SK-N-SH treated with all-trans-retinoic acid at 6 μM for 48 hours (cell line): ENCODE measurements at regions not wholly inside any gene's neighbourhood (a gene's known extent, or its start where the extent isn't known, plus 50 kb on each side); places are given as distances from the start of the nearest gene placed in this dataset.
A peak's percentile ranks its signal among the peaks of the same experiment; 100 is the strongest.

ENCODE experiments used
- ATAC-seq: fragments of 200-7000 bp; cut with Tn5 transposase; 3 replicates; pipeline ENCODE4 v1.9.1; 2020; ENCODE audit warnings: mild to moderate bottlenecking, moderate library complexity
- ARNTL ChIP-seq: fragments of 450-650 bp; formaldehyde crosslinking; IDR thresholded peaks from 2 replicates; pipeline ENCODE4 v1.5.0; 2020; ENCODE audit warnings: low read depth, mild to moderate bottlenecking, moderate library complexity, borderline replicate concordance
- BACH2 ChIP-seq: fragments of 250-450 bp; sonication (Bioruptor Pico); IDR thresholded peaks from 2 replicates; pipeline ENCODE4 v1.9.0; 2021; ENCODE audit warnings: mild to moderate bottlenecking, borderline replicate concordance
- ESRRG ChIP-seq: fragments of 250-450 bp; sonication (Bioruptor Pico); IDR thresholded peaks from 2 replicates; pipeline ENCODE4 v1.6.1; 2021; ENCODE audit warnings: mild to moderate bottlenecking
- GLIS3 ChIP-seq: fragments of 250-450 bp; sonication (Bioruptor Pico); IDR thresholded peaks from 2 replicates; pipeline ENCODE4 v1.5.0; 2020; ENCODE audit warnings: mild to moderate bottlenecking, moderate library complexity
- OSR1 ChIP-seq: fragments of 250-450 bp; sonication (Bioruptor Pico); IDR thresholded peaks from 2 replicates; pipeline ENCODE4 v1.8.0; 2022; ENCODE audit warnings: moderate library complexity, mild to moderate bottlenecking, inconsistent platforms
- PPARA ChIP-seq: fragments of 250-450 bp; sonication (Bioruptor Pico); IDR thresholded peaks from 2 replicates; pipeline ENCODE4 v1.5.0; 2020; ENCODE audit warnings: mild to moderate bottlenecking, borderline replicate concordance
- RARB ChIP-seq: fragments of 250-450 bp; sonication (Bioruptor Pico); IDR thresholded peaks from 2 replicates; pipeline ENCODE4 v1.8.0; 2021; ENCODE audit warnings: mild to moderate bottlenecking, moderate library complexity
- TCF4 ChIP-seq: fragments of 250-450 bp; sonication (Bioruptor Pico); IDR thresholded peaks from 2 replicates; pipeline ENCODE4 v1.8.0; 2021; ENCODE audit warnings: mild to moderate bottlenecking, moderate library complexity, borderline replicate concordance
- TOX ChIP-seq: fragments of 250-450 bp; sonication (Bioruptor Pico); IDR thresholded peaks from 2 replicates; pipeline ENCODE4 v1.8.0; 2021; ENCODE audit warnings: mild to moderate bottlenecking, moderate library complexity, borderline replicate concordance
- ZC3H10 ChIP-seq: fragments of 250-450 bp; sonication (Bioruptor Pico); IDR thresholded peaks from 2 replicates; pipeline ENCODE4 v1.5.1; 2021; ENCODE audit warnings: mild to moderate bottlenecking, moderate library complexity
- ZFP3 ChIP-seq: fragments of 250-450 bp; sonication (Bioruptor Pico); IDR thresholded peaks from 2 replicates; pipeline ENCODE4 v1.5.0; 2020; ENCODE audit warnings: mild to moderate bottlenecking, moderate library complexity
- ZNF565 ChIP-seq: fragments of 450-650 bp; formaldehyde crosslinking; conservative IDR thresholded peaks from 2 replicates; pipeline ENCODE4 v1.5.0; 2020; ENCODE audit warnings: low read depth, mild to moderate bottlenecking, moderate library complexity
- ZNF70 ChIP-seq: fragments of 450-650 bp; formaldehyde crosslinking; IDR thresholded peaks from 2 replicates; pipeline ENCODE4 v1.5.0; 2020; ENCODE audit warnings: mild to moderate bottlenecking, moderate library complexity
- ZNF8 ChIP-seq: fragments of 450-650 bp; formaldehyde crosslinking; IDR thresholded peaks from 2 replicates; pipeline ENCODE4 v1.5.0; 2020; ENCODE audit warnings: mild to moderate bottlenecking, moderate library complexity
- TF ChIP-seq, protein P1 (sequence below): fragments of 250-450 bp; sonication (Bioruptor Pico); IDR thresholded peaks from 2 replicates; pipeline ENCODE4 v1.8.0; 2020; ENCODE audit warnings: mild to moderate bottlenecking, moderate library complexity, borderline replicate concordance
- TF ChIP-seq, protein P2 (sequence below): fragments of 250-450 bp; sonication (Bioruptor Pico); IDR thresholded peaks from 2 replicates; pipeline ENCODE4 v1.8.0; 2021; ENCODE audit warnings: low read depth, mild to moderate bottlenecking, moderate library complexity, borderline replicate concordance
- TF ChIP-seq, protein P3 (sequence below): fragments of 250-450 bp; sonication (Bioruptor Pico); IDR thresholded peaks from 2 replicates; pipeline ENCODE4 v1.5.1; 2021; ENCODE audit warnings: mild to moderate bottlenecking, moderate library complexity
- TF ChIP-seq, protein P4 (sequence below): fragments of 250-450 bp; sonication (Bioruptor Pico); IDR thresholded peaks from 2 replicates; pipeline ENCODE4 v1.5.0; 2020; ENCODE audit warnings: mild to moderate bottlenecking, moderate library complexity
- TF ChIP-seq, protein P5 (sequence below): fragments of 250-450 bp; sonication (Bioruptor Pico); IDR thresholded peaks from 2 replicates; pipeline ENCODE4 v1.5.1; 2020; ENCODE audit warnings: low read depth, mild to moderate bottlenecking, moderate library complexity

DNA sequence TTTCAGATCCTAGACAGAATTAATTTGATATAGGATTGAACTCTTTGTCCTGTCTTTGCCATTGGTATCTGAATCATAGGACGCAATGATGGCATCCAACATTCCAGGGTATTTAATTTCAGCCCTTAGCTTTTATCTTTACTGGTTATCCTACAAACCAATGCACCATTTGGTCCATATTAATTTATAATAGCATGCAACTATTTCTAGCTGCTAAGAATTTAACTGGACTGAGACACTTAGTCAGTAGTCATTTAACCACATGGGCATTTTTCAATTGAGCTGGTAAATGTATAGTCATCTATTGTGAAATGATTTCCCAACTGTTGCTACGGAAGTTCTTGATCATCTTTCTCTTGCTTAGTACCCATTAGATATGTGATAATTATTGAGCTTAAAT is 141.1 kb downstream of the CD164 start:
- ATAC-seq, result peak; percentile 58

DNA sequence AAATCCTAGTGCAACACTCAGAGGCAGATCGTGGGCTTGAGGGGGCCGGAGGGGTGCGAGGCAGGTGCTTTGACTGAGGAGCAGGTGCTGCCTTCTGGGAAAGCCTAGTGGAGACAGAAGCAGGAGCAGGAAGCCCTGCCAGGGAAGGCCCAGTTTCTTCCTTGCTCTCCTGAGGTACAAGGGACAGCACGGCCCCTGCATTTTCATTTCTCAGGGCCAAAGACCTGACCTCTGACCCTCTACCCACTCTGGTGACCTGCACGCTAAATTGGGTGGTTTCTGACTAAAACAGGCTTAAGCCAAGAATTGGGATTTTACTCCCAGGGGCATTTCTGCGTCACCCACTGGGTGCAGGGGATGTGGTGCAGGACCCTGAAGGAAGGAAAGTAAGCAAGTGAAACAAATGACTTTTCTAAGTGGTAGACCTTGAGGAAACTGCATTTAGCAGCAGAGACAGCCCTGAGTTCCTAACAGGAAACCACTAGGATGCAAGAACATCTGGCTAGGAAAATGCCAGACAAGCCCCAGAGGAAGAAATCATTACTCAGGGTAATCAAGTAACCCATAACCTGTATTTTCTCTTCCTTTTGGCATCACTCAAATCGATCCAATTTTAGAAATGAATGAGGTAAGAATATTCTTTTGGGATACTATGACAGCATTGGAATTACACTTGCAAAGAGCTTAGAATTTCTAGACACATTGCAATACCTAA is 141.7 kb downstream of the CD164 start:
- no peak for TF ChIP-seq RARB (CRISPR knock-in tag)
- no peak for TF ChIP-seq ZFP3
- TF ChIP-seq ARNTL (CRISPR knock-in tag), result no peak
- no peak for TF ChIP-seq ZNF8 (CRISPR knock-in tag)
- TF ChIP-seq PPARA (CRISPR knock-in tag), result no peak
- no peak for TF ChIP-seq GLIS3 (CRISPR knock-in tag)
- TF ChIP-seq ZC3H10, result no peak
- TF ChIP-seq BACH2, result no peak
- TF ChIP-seq, all 23 proteins: peak for 0
- ATAC-seq, result no peak; the same call in 2 of the 3 replicates

More for the DNA sequence above, 141.1 kb downstream of the CD164 start:
- TF ChIP-seq, protein P1, sequence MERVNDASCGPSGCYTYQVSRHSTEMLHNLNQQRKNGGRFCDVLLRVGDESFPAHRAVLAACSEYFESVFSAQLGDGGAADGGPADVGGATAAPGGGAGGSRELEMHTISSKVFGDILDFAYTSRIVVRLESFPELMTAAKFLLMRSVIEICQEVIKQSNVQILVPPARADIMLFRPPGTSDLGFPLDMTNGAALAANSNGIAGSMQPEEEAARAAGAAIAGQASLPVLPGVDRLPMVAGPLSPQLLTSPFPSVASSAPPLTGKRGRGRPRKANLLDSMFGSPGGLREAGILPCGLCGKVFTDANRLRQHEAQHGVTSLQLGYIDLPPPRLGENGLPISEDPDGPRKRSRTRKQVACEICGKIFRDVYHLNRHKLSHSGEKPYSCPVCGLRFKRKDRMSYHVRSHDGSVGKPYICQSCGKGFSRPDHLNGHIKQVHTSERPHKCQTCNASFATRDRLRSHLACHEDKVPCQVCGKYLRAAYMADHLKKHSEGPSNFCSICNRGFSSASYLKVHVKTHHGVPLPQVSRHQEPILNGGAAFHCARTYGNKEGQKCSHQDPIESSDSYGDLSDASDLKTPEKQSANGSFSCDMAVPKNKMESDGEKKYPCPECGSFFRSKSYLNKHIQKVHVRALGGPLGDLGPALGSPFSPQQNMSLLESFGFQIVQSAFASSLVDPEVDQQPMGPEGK, result no peak
- no peak for TF ChIP-seq BACH2
- TF ChIP-seq OSR1, result no peak
- TF ChIP-seq, protein P2, sequence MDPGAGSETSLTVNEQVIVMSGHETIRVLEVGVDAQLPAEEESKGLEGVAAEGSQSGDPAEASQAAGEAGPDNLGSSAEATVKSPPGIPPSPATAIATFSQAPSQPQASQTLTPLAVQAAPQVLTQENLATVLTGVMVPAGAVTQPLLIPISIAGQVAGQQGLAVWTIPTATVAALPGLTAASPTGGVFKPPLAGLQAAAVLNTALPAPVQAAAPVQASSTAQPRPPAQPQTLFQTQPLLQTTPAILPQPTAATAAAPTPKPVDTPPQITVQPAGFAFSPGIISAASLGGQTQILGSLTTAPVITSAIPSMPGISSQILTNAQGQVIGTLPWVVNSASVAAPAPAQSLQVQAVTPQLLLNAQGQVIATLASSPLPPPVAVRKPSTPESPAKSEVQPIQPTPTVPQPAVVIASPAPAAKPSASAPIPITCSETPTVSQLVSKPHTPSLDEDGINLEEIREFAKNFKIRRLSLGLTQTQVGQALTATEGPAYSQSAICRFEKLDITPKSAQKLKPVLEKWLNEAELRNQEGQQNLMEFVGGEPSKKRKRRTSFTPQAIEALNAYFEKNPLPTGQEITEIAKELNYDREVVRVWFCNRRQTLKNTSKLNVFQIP (CRISPR knock-in tag), result no peak
- no peak for TF ChIP-seq ZNF565 (CRISPR knock-in tag)
- no peak for TF ChIP-seq ZNF8 (CRISPR knock-in tag)
- no peak for TF ChIP-seq ESRRG (CRISPR knock-in tag)
- no peak for TF ChIP-seq TCF4
- TF ChIP-seq RARB (CRISPR knock-in tag), result no peak
- no peak for TF ChIP-seq ZNF70 (CRISPR knock-in tag)
- TF ChIP-seq ZC3H10, result no peak
- no peak for TF ChIP-seq TOX
- TF ChIP-seq, protein P3, sequence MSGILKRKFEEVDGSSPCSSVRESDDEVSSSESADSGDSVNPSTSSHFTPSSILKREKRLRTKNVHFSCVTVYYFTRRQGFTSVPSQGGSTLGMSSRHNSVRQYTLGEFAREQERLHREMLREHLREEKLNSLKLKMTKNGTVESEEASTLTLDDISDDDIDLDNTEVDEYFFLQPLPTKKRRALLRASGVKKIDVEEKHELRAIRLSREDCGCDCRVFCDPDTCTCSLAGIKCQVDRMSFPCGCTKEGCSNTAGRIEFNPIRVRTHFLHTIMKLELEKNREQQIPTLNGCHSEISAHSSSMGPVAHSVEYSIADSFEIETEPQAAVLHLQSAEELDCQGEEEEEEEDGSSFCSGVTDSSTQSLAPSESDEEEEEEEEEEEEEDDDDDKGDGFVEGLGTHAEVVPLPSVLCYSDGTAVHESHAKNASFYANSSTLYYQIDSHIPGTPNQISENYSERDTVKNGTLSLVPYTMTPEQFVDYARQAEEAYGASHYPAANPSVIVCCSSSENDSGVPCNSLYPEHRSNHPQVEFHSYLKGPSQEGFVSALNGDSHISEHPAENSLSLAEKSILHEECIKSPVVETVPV (CRISPR knock-in tag), result no peak

DNA sequence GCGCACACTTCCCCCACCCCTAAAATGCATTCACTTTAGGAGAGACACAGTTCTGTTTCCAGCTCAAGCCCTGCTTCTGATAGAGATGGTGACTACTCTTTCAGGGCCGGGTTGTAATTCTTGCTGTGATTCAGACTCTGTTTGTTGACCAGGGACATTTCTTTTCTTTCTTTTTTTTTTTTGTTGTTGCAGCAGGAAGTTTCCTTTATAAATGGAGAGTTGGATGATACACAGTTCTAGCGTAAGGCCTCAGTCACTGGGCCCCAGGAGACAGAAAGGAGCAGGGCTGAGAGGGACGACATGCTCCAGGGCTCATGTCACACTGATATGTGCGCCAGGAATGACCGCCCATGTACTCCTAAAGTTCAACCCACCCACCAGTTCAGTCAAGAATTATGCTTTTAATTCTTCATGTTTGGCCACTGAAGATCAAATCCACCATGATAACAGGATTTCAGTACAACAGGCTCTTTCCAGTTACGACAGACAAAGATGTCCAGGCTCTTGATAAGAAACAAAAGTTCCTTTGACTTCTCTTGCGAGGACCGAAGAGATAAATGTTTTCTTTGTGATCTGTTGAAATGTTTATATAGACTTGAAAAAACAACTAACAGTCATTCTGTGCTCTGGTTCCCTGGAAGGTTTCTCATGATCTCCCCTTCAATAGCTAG is 142.5 kb downstream of the CD164 start:
- TF ChIP-seq, protein P4, sequence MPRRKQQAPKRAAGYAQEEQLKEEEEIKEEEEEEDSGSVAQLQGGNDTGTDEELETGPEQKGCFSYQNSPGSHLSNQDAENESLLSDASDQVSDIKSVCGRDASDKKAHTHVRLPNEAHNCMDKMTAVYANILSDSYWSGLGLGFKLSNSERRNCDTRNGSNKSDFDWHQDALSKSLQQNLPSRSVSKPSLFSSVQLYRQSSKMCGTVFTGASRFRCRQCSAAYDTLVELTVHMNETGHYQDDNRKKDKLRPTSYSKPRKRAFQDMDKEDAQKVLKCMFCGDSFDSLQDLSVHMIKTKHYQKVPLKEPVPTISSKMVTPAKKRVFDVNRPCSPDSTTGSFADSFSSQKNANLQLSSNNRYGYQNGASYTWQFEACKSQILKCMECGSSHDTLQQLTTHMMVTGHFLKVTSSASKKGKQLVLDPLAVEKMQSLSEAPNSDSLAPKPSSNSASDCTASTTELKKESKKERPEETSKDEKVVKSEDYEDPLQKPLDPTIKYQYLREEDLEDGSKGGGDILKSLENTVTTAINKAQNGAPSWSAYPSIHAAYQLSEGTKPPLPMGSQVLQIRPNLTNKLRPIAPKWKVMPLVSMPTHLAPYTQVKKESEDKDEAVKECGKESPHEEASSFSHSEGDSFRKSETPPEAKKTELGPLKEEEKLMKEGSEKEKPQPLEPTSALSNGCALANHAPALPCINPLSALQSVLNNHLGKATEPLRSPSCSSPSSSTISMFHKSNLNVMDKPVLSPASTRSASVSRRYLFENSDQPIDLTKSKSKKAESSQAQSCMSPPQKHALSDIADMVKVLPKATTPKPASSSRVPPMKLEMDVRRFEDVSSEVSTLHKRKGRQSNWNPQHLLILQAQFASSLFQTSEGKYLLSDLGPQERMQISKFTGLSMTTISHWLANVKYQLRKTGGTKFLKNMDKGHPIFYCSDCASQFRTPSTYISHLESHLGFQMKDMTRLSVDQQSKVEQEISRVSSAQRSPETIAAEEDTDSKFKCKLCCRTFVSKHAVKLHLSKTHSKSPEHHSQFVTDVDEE (CRISPR knock-in tag), result no peak
- TF ChIP-seq RARB (CRISPR knock-in tag) (no peak), OSR1 (no peak), GLIS3 (CRISPR knock-in tag) (no peak), ZNF8 (CRISPR knock-in tag) (no peak), ZFP3 (no peak), ZNF565 (CRISPR knock-in tag) (no peak)
- TF ChIP-seq, protein P5, sequence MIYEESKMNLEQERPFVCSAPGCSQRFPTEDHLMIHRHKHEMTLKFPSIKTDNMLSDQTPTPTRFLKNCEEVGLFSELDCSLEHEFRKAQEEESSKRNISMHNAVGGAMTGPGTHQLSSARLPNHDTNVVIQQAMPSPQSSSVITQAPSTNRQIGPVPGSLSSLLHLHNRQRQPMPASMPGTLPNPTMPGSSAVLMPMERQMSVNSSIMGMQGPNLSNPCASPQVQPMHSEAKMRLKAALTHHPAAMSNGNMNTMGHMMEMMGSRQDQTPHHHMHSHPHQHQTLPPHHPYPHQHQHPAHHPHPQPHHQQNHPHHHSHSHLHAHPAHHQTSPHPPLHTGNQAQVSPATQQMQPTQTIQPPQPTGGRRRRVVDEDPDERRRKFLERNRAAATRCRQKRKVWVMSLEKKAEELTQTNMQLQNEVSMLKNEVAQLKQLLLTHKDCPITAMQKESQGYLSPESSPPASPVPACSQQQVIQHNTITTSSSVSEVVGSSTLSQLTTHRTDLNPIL (CRISPR knock-in tag), result no peak
- no peak for ATAC-seq
